Muscle of arm (tissue), 1 donor: ENCODE measurements at regions not wholly inside any gene's neighbourhood (a gene's known extent, or its start where the extent isn't known, plus 50 kb on each side); places are given as distances from the start of the nearest gene placed in this dataset.

Experiments used
- DNase-seq: peaks from one replicate; pipeline ENCODE4 v3.0.0-alpha.2; 2013

DNA sequence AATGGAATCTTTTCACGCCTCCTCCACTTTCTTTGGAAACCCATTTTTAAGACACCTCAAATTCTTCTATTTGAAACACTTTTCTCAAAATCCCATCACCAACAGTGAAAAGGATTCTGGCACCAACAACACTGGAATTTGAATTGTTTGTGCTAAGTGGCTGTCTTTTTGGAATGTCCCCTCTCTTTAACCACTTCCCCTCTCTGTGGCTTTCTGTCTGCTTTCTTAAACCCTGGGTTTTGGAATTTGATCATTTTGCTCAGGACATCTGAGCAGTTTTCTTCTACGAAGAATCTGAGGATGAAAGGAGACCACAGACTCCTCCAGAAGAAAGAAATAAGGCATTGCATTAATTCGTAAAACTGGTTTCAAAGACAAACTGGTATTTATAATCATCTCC lies 89.0 kb downstream of the MXRA5 start:
- no peak for DNase-seq

- no peak for DNase-seq
Measured at GRCh38 chrX:3256868-3257267, 89.6 kb downstream of the MXRA5 start.

- no peak for DNase-seq
Measured at GRCh38 chrX:3252744-3253143, 93.7 kb downstream of the MXRA5 start.

DNA sequence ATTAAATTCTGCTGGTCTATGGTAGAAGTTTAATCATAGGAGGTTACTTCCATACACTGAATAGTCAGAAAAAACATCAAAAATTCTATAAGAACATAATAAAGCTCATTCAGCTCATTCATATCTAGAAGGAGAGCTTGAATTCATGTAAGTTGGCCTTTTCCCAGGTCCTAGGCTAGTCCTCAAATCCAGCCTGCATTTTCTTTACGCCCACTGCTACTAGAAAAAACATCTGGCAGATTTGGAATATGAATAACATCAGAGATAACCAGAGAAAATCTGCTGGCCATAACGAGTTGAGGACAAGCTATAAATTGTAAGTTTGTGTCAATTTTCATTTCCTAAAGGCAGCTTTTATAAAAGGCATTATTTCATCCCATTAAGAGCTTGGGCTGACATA lies 95.5 kb downstream of the MXRA5 start:
- DNase-seq = no peak

DNA sequence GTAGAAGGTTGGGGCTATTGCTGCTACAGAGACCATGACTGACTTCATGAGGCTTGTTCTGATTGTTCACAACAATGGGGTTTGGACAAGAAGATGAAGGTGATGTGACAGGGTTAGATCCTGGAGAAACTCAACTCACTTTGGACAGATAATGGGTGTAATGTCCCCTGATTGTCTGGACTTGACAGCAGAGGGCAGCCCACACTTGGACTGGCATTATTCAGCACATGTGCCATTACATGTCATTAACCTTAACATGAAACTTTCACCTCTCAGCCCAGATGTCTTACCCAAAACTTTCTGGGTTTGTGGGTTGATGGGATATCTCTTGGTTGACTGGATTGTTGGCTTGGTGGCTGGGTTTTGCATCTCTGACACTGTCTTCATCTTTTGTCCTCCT lies 101.5 kb downstream of the MXRA5 start:
- no peak for DNase-seq

DNA sequence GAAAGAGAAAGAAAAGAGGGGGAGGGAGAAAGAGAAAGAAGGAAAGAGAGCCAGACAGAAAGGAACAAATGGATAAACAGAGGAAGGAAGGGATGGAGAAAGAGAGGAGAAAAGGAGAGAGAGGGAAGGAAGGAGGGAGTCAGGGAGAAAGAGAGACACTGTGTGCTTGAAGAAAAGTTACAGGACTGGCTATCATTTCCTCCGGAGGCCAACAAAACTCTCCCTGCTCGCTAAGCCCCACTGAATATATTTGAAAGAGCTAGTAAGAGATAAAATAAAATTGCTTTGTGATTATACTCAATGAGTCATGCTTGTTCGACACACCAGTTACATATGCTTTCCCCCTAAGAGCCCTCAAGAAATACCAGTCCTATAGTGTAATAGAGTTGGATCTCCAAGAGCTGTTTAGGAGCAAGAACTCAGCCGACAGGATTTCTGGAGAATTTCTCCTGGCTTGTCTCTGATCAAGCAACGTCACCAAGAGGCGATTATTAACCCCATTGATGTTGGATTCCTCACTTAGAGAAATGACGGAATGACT lies 102.2 kb downstream of the MXRA5 start:
- DNase-seq = no peak

DNA sequence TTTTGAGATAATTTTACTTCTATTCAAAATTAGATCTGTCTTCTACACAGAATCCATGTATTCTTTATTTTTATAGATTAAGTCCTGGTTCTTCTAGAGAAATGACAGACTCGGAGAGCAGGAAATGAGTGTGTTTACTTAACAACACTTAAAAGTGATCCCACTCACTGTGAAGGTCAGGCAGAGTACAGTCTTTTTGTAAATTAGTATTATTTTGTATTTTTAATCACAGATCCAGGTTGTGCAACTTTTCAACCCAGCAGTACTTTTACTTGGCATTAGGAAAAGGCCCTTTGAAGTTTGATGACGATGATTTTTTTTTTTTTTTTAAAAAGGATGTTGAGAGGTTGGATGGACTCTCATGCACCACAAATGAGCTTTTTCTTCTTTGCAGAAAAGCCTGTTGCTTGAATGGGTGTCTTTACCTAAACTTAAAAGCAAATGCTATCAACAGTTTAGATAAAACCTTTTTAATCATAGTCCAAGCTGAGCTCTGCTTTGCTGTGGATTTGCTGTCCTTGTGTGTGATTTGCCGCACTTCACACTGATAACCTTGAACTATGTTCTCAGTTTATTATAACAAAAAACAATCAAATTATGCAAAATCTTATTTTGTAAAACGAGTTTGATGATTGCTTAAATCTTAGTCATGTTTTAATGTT lies 114.1 kb downstream of the MXRA5 start:
- DNase-seq = no peak

DNA sequence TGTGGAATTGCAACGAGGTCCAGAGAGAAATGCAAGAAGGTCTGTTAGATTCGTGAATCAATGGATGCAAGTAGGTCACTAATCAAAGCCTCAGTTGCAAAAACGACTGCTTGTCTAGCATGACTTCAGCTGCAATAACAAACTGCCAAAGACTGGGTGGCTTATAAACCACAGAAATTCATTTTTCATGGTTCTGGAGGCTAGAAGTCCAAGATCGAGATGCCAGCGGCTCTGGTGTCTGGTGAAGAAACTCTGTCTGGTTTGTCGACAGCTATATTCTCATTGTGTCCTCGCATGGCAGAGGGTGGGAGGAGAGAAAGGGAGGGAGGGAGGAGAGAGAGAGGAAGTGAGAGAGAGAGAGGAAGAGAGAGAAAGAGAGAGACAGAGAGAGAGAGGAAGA lies 114.7 kb downstream of the MXRA5 start:
- no peak for DNase-seq

- no peak for DNase-seq
Measured at GRCh38 chrX:3230496-3230895, 116.0 kb downstream of the MXRA5 start.

DNA sequence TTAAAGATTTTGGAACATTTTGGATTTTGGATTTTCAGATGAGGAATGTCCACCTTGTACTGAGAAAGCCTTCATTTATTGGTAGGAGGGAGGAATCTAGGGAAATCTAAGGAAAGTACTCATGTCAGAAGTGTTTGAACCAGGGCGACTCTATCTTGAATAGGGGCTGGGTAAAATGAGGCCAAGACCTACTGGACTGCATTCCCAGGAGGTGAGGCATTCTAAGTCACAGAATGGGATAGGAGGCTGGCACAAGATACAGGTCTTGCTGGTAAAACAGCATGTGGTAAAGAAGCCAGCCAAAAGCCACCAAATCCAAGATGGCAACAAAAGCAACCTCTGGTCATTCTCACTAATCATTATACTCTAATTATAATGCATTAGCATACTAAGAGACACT lies 118.9 kb downstream of the MXRA5 start:
- no peak for DNase-seq

- DNase-seq = no peak
Measured at GRCh38 chrX:3226087-3226486, 120.4 kb downstream of the MXRA5 start.

- no peak for DNase-seq
Measured at GRCh38 chrX:3221643-3222042, 124.8 kb downstream of the MXRA5 start.

DNA sequence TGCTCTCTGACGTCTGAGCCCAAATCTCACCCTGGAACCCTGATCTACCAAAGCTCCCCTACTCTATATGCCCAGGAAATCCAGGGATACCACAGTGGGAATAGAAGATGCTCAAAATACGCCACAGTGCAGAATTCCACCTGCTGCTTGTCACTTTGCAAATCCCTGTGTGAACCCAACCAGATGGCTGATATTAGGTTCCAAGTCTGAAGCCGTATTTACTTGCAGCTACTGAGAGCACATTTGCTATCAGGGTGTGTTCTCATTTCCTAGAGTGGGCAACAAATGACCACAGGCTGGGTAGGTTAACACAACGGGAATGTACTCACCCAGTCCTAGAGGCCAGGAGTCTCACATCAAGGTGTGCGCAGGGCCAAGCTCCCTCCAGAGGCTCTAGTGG lies 126.8 kb downstream of the MXRA5 start:
- no peak for DNase-seq

DNA sequence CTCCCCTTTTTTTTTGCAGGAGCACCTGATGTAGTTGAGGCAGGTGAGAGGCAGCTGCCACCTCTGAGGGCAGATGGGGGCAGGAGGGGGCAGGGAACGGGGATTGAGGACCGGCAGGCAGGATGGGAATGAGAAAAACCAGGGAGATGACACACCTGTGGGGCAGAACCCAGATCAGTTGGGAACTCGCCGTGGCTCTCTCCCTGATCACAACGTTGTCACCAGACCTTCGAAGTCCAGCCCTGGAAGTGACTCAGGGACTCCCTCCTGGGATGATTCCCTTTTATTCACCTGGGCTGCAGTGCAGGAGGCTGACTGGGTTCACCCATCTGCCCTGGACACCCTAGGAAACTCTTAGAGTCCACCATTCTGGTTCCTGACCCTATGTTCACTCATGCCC lies 127.2 kb downstream of the MXRA5 start:
- no peak for DNase-seq

DNA sequence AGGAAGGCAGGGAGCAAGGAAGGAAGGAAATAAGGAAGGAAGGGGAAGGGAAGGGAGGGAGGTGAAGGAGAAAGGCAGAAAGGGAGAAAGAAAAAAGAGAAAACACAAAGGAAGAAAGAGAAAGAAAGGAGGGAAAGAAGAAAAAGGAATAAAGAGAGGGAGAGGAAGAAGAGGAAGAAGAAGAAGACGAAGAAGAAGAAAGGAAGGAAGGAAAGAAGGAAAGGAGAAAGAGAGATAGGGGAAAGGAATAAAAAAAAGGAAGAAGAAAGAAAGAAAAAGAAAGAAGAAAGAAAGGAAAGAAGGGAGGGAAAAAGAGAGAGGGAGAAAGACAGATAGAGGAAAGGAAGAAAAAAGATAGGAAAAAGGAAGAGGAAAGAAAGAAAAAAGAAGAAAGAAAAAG lies 128.0 kb downstream of the MXRA5 start:
- DNase-seq = no peak

DNA sequence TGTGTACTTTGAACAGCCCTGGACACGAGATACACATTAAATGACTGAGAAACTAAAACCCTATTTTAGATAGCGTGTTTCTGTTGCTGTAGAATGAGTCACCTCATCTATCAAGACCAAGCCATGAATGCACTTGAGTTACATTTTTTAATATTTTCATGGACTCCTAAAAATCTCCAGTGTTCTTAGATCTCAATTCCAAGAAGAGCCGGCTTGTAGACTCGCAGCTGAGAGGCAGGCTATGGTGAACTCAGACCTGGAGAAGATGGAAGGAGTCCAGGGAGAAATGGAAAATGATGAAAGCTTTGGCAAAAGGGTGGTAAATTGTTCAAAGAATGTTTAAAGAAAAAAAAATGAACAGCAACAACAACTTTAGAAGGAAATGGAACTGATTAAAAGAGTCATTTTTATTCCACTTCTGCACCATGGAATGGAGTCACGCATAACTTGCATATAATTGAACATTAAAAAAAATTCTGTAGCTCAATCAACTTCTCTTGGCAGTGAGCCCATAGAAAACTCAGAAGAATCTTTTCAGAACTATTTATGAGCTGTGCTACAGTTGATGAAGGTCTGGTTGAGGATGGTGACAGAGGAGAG lies 129.8 kb downstream of the MXRA5 start:
- no peak for DNase-seq

GRCh38 chrX:3215249-3215648 lies 131.2 kb downstream of the MXRA5 start:
- no peak for DNase-seq

GRCh38 chrX:3206314-3206713 lies 140.1 kb downstream of the MXRA5 start:
- no peak for DNase-seq

DNA sequence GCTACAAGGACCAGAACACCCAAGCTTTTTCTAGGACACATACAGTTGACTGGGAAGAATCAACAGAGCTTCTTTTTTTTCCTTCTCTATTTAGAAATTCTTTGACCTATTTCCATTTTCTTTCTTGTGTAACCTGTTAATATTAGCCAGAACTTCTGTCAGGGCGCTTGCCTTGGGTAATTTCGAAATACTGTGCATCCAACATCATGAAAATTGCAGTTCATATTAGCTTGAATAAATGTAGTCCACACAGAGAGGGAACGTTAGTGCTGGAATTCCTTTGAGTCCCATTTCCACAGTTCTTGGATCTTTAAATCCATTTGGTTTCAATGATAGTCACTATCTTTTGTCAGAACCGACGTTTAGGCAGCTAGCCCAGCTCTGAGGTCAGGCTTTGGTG lies 141.8 kb downstream of the MXRA5 start:
- no peak for DNase-seq

DNA sequence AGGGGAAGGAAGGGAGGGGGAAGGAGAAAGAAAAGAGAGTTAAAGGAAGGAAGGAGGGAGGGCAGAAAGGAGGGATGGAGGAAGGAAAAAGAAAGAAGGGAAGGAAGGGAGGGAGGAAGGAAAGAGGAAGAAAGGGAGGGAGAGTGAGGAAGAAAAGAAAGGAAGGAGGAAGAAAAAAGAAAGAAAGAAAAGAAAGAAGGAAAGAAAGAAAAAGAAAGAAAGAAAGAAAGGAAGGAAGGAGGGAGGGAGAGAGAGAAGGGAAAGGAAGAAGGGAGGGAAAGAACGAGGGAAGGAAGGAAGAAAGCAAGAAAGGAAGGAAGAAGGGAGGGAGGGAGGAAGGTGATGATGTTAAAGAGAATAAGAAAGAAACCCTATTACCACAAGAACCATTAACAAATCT lies 150.6 kb downstream of the MXRA5 start:
- no peak for DNase-seq

DNA sequence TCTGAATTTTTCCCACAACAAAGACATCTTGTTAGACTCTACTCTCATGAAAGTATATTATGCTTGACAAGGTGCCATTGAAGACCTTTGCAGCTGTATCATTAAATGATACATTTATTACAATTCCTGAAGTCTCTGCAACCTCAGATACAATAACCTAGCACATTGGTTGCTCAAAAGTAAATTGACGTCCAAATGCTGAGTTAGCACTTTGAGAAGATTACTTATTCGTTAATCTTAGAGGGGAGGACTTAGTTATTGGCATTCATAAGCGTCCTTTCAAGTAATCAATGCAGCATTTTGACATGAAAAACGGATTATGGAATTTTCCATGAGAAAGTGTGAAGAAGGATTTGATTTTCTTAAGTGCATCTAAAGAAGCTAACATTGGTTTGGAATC lies 151.6 kb downstream of the ARSF start:
- no peak for DNase-seq

DNA sequence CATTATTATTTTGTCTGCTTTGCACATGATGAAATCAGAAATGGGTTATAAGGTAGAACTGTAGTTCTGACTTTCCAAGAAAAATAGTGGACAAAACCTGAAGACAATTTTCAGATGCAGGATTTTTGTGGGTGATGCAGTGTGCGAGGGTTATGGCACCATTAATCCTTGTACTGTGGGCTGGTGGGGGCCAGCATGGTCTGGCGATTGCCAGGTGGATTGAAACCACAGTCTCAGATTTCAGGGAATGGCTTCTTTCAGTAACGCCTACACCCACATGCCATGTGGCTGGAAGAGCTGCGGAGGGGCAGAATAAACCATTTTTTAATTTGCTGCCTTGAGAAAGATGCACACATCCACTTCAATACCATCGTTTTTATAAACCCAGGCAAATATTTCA lies 150.5 kb downstream of the ARSF start:
- DNase-seq = no peak

- DNase-seq = no peak
Measured at GRCh38 chrX:3191201-3191600, 149.9 kb downstream of the ARSF start.
